22Rv1 (cell line): ENCODE measurements at regions not wholly inside any gene's neighbourhood (a gene's known extent, or its start where the extent isn't known, plus 50 kb on each side); places are given as distances from the start of the nearest gene placed in this dataset.

ENCODE experiments used
- ZFX ChIP-seq: fragments of 450-650 bp; IDR thresholded peaks from 2 replicates; pipeline ENCODE4 v1.6.1; 2017; ENCODE audit warnings: antibody characterized with exemption, borderline replicate concordance
- TF ChIP-seq, protein P1 (sequence below): fragments of 450-650 bp; IDR thresholded peaks from 2 replicates; pipeline ENCODE4 v1.5.1; 2017; ENCODE audit warnings: mild to moderate bottlenecking

DNA sequence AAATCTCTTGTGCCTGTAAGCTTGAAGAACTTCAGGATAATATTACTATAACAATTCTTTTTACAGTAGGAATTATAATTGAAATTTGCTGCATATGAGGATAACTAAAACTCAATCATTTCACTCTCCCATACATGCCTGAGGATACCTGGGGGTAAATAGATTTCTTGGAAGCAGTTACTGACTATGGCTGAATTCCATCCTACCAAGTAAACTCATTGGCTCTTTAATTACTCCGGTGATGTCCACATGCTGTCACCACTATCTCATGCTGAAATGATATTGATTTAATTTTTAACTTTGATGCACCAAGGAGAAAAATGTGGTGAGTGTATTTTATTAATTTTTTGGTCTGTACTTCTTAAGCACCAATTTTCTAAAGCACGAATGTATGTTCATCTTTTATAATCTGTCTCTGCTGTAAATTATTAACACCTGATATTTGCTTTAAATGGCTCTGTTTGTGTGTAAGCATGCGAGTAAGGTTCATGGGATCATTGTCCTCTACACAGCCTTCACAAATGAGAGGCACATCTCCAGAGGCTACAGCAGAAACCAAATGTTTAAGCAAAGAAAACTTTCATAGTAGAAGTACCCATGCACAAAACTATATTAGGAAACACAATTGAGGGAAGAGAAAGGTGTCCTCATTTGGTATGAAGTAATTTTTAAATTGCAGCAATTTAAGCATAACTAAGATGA is 164.2 kb upstream of the POU3F2 start:
- TF ChIP-seq, protein P1, sequence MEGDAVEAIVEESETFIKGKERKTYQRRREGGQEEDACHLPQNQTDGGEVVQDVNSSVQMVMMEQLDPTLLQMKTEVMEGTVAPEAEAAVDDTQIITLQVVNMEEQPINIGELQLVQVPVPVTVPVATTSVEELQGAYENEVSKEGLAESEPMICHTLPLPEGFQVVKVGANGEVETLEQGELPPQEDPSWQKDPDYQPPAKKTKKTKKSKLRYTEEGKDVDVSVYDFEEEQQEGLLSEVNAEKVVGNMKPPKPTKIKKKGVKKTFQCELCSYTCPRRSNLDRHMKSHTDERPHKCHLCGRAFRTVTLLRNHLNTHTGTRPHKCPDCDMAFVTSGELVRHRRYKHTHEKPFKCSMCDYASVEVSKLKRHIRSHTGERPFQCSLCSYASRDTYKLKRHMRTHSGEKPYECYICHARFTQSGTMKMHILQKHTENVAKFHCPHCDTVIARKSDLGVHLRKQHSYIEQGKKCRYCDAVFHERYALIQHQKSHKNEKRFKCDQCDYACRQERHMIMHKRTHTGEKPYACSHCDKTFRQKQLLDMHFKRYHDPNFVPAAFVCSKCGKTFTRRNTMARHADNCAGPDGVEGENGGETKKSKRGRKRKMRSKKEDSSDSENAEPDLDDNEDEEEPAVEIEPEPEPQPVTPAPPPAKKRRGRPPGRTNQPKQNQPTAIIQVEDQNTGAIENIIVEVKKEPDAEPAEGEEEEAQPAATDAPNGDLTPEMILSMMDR = no peak
- TF ChIP-seq ZFX = no peak
